Upper lobe of left lung (tissue), 4 donors: ENCODE measurements at regions not wholly inside any gene's neighbourhood (a gene's known extent, or its start where the extent isn't known, plus 50 kb on each side); places are given as distances from the start of the nearest gene placed in this dataset.

Experiments used
- CTCF ChIP-seq, 6 experiments: fragments of 450-650 bp in 4 of 6; fragments of 200-600 bp in 2 of 6; sonication (generic) in 2 of 6; IDR thresholded peaks; one replicate each; pipeline ENCODE4 v1.5.1; 2016 to 2019; ENCODE audit warnings: antibody characterized with exemption in 6 of 6
- EP300 ChIP-seq, 4 donors: sonication (generic); formaldehyde crosslinking; IDR thresholded peaks; one replicate each; pipeline ENCODE4 v1.5.1; 2017; ENCODE audit warnings: antibody characterized with exemption in 4 of 4, control low read depth in 2 of 4
- POLR2A ChIP-seq, 4 donors: fragments of 450-650 bp; IDR thresholded peaks; one replicate each; pipeline ENCODE4 v1.5.1; 2016 to 2017; ENCODE audit warnings: antibody characterized with exemption in 4 of 4, mild to moderate bottlenecking in 2 of 4

DNA sequence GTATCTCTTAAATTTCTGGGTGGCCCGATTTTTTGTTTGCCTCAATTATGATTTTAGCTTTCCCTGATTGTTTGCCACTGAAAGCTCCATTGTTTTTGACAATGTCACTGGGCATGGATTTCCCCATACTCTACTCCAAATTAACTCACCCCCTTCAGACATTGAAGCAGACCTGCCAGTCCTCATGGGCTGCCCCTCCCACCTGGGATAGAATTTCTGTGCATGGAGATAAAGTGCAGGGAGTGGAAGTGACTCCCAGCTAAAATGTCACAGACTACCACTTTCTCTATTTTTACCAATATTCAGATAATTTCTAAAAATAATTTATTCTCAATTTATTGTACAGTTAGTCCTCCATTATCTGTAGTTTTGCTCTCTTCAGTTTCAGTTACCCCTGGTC is 79.1 kb upstream of the CLPB start:
- TF ChIP-seq EP300 (IDR thresholded peaks at IDR 0.05) = no peak
- no peak for TF ChIP-seq CTCF (IDR thresholded peaks at IDR 0.05)
- no peak for TF ChIP-seq POLR2A (IDR thresholded peaks at IDR 0.05)
